MCF 10A (cell line): ENCODE measurements at regions not wholly inside any gene's neighbourhood (a gene's known extent, or its start where the extent isn't known, plus 50 kb on each side); places are given as distances from the start of the nearest gene placed in this dataset.

Source experiments
- BruUV-seq: library from RNA; stranded (reverse); fragments of 400-500 nt; replicated peaks from 2 replicates; lab custom pipeline; 2021; lab: Mats Ljungman, UMichigan
- CTCF ChIA-PET: fragments of 300-600 bp; sonication (Branson Sonifier 250); formaldehyde crosslinking; extraction: SDS; loops from one replicate; lab custom pipeline; 2021; ENCODE audit warnings: antibody characterized with exemption, inconsistent platforms; lab: Yijun Ruan, JAX
- POLR2A ChIA-PET: fragments of 300-600, 350-650 bp; sonication (Branson Sonifier 250); formaldehyde crosslinking; extraction: SDS; loops from one replicate; lab custom pipeline; 2020; ENCODE audit warnings: antibody characterized with exemption, inconsistent platforms; lab: Yijun Ruan, JAX
- DNase-seq: peaks from one replicate; pipeline ENCODE4 v3.0.0-alpha.2; 2018; ENCODE audit not compliant: unreplicated experiment
- H3K27ac Mint-ChIP-seq: one replicate; pipeline ENCODE4 v1.8.0; 2022; ENCODE audit warnings: mild to moderate bottlenecking, low read depth, mixed read lengths; ENCODE audit not compliant: unreplicated experiment
- H3K27me3 Mint-ChIP-seq: one replicate; pipeline ENCODE4 v1.8.0; 2022; ENCODE audit warnings: mixed read lengths; ENCODE audit not compliant: insufficient read depth, unreplicated experiment
- H3K36me3 Mint-ChIP-seq: one replicate; pipeline ENCODE4 v1.8.0; 2022; ENCODE audit warnings: mild to moderate bottlenecking, moderate library complexity, mixed read lengths; ENCODE audit not compliant: insufficient read depth, unreplicated experiment
- H3K4me1 Mint-ChIP-seq: one replicate; pipeline ENCODE4 v1.8.0; 2022; ENCODE audit warnings: mixed read lengths; ENCODE audit not compliant: insufficient read depth, unreplicated experiment
- H3K4me3 Mint-ChIP-seq: one replicate; pipeline ENCODE4 v1.8.0; 2022; ENCODE audit warnings: mild to moderate bottlenecking, moderate library complexity, mixed read lengths; ENCODE audit not compliant: unreplicated experiment
- H3K9me3 Mint-ChIP-seq: one replicate; pipeline ENCODE4 v1.8.0; 2022; ENCODE audit warnings: mixed read lengths; ENCODE audit not compliant: unreplicated experiment
- CTCF ChIP-seq: fragments of 200-600 bp; IDR thresholded peaks from one replicate; pipeline ENCODE4 v1.8.0; 2022; ENCODE audit warnings: antibody characterized with exemption, mild to moderate bottlenecking; ENCODE audit not compliant: unreplicated experiment
- intact Hi-C: fragments of 100-400 bp; cut with micrococcal nuclease; formaldehyde crosslinking; loops from 2 replicates; pipeline ENCODE4 v1.14.1; 2022

- no peak for DNase-seq
- POLR2A ChIA-PET = no interaction called here
- intact Hi-C loops = no loop called here
- Mint-ChIP-seq H3K9me3 (peaks cover 13% of the 10 kb centered on the region), H3K36me3 (no peaks in the 10 kb centered on the region), H3K27ac (no peak overlapping the region), H3K4me1 (no peaks in the 10 kb centered on the region), H3K27me3 (peaks cover 14% of the 10 kb centered on the region), H3K4me3 (no peak overlapping the region)
- no TSS peak for BruUV-seq
- CTCF ChIA-PET = no interaction called here
- TF ChIP-seq CTCF = no peak
Measured at GRCh38 chr6:167643223-167643622, 183.5 kb upstream of the AFDN start.

- no peak overlapping the region for H3K4me3 Mint-ChIP-seq
- intact Hi-C loops = no loop called here
Measured at GRCh38 chr6:167643716-167644115, 183.0 kb upstream of the AFDN start.

GRCh38 chr6:167644412-167645132, 182.1 kb upstream of the AFDN start:
- no peak for DNase-seq
- BruUV-seq = no TSS peak
- Mint-ChIP-seq H3K4me3 (no peak overlapping the region), H3K27me3 (peaks cover 14% of the 10 kb centered on the region), H3K9me3 (peaks cover 13% of the 10 kb centered on the region), H3K27ac (no peak overlapping the region), H3K4me1 (no peaks in the 10 kb centered on the region), H3K36me3 (no peaks in the 10 kb centered on the region)
- CTCF ChIA-PET = no interaction called here
- no peak for TF ChIP-seq CTCF
- POLR2A ChIA-PET = no interaction called here
- intact Hi-C loops = no loop called here

More at GRCh38 chr6:167643716-167644115, 183.0 kb upstream of the AFDN start:
- no TSS peak for BruUV-seq
- H3K4me1 Mint-ChIP-seq = no peaks in the 10 kb centered on the region
- CTCF ChIA-PET = no interaction called here
- H3K36me3 Mint-ChIP-seq = no peaks in the 10 kb centered on the region
- no peak overlapping the region for H3K27ac Mint-ChIP-seq
- peaks cover 13% of the 10 kb centered on the region for H3K9me3 Mint-ChIP-seq
- peaks cover 14% of the 10 kb centered on the region for H3K27me3 Mint-ChIP-seq
- no peak for DNase-seq
- no peak for TF ChIP-seq CTCF
- POLR2A ChIA-PET = no interaction called here

- ChIA-PET POLR2A (no interaction called here), CTCF (no interaction called here)
- TF ChIP-seq CTCF = no peak
- H3K4me1 Mint-ChIP-seq = no peaks in the 10 kb centered on the region
- H3K9me3 Mint-ChIP-seq = peaks cover 13% of the 10 kb centered on the region
- DNase-seq = no peak
- H3K4me3 Mint-ChIP-seq = no peak overlapping the region
- H3K27me3 Mint-ChIP-seq = peaks cover 14% of the 10 kb centered on the region
- intact Hi-C loops = no loop called here
- H3K27ac Mint-ChIP-seq = no peak overlapping the region
- H3K36me3 Mint-ChIP-seq = no peaks in the 10 kb centered on the region
- no TSS peak for BruUV-seq
Measured at GRCh38 chr6:167645368-167645767, 181.3 kb upstream of the AFDN start.
